ENCODE measurements at regions not wholly inside any gene's neighbourhood (a gene's known extent, or its start where the extent isn't known, plus 50 kb on each side); places are given as distances from the start of the nearest gene placed in this dataset.

- H3K4me3 ChIP-seq = no peak overlapping the region
- TF ChIP-seq SREBF2 (CRISPR knock-in tag; IDR thresholded peaks at IDR 0.05) (no peak), SIRT6 (IDR thresholded peaks at IDR 0.05; ENCODE audit: low read depth, low read length) (no peak), POLR3A (IDR thresholded peaks at IDR 0.05; ENCODE audit: borderline replicate concordance, extremely low read depth, insufficient read depth, insufficient read length) (no peak), YBX1 (IDR thresholded peaks at IDR 0.05) (no peak), NONO (IDR thresholded peaks at IDR 0.05; ENCODE audit: low read depth in 2 of 2, low read length in 1 of 2) (no peak), EZH2 (IDR thresholded peaks at IDR 0.05; ENCODE audit: borderline replicate concordance, low read depth, low read length) (no peak)
- H2AFZ ChIP-seq (ENCODE audit: low read depth, low read length) = no peak overlapping the region
- 5% methylated on average over 6 of the region's 8 CpGs for WGBS (ENCODE audit: insufficient coverage, low coverage, missing lambda C conversion rate)
- H3K27me3 ChIP-seq (ENCODE audit: control insufficient read depth in 2 of 2, insufficient read depth in 2 of 2, low read length in 2 of 2) = no peaks in the 10 kb centered on the region
- H3K9ac ChIP-seq (ENCODE audit: insufficient read depth in 1 of 2, low read depth in 2 of 2, low read length in 2 of 2) = no peak overlapping the region
- ATAC-seq (no peak), DNase-seq (ENCODE audit: extremely low read depth in 1 of 4, low spot score in 3 of 4) (no peak), FAIRE-seq (no peak)
- in situ Hi-C loops (cut with MboI) (no loop called here), intact Hi-C loops (cut with micrococcal nuclease) (no loop called here)
- H3K27ac ChIP-seq (ENCODE audit: extremely low read depth, low read depth, low read length) = no peak overlapping the region
- H3K79me2 ChIP-seq (ENCODE audit: control insufficient read depth, insufficient read depth, low read length) = no peaks in the 10 kb centered on the region
- no TSS peak for BruUV-seq (replicated peaks)
- H3K4me1 ChIP-seq (replicated peaks in 1 of 2; ENCODE audit: control insufficient read depth in 2 of 2, insufficient read depth in 2 of 2, low read length in 2 of 2) = no peaks in the 10 kb centered on the region
- H3K36me3 ChIP-seq (ENCODE audit: control insufficient read depth, insufficient read depth, low read length) = no peaks in the 10 kb centered on the region
- no peaks in the 10 kb centered on the region for H4K20me1 ChIP-seq (replicated peaks; ENCODE audit: control insufficient read depth, insufficient read depth, low read length)
- ChIA-PET CTCF (ENCODE audit: low intra/inter-chr PET ratio) (no interaction called here), POLR2A (no interaction called here)
- H3K9me3 ChIP-seq (replicated peaks; ENCODE audit: control insufficient read depth, insufficient read depth, low read depth, low read length) = no peaks in the 10 kb centered on the region
- H3K9me1 ChIP-seq (ENCODE audit: control insufficient read depth, insufficient read depth, low read length) = no peaks in the 10 kb centered on the region
- no peak overlapping the region for H3K4me2 ChIP-seq (ENCODE audit: insufficient read depth, low read length)
These were observed 706.0 kb upstream of the RAB6C start for GRCh38 chr2:129273266-129274037.

GRCh38 chr2:129274038-129274415, 705.4 kb upstream of the RAB6C start:
- WGBS (ENCODE audit: insufficient coverage, low coverage, missing lambda C conversion rate) = 0% methylated on average over 2 of the region's 2 CpGs
- H3K4me1 ChIP-seq (replicated peaks in 1 of 2; ENCODE audit: control insufficient read depth in 2 of 2, insufficient read depth in 2 of 2, low read length in 2 of 2) = no peaks in the 10 kb centered on the region
- ATAC-seq (no peak), DNase-seq (ENCODE audit: extremely low read depth in 1 of 4, low spot score in 3 of 4) (no peak), FAIRE-seq (no peak)
- H3K4me3 ChIP-seq = no peak overlapping the region
- no peaks in the 10 kb centered on the region for H3K79me2 ChIP-seq (ENCODE audit: control insufficient read depth, insufficient read depth, low read length)
- no TSS peak for BruUV-seq (replicated peaks)
- H3K9me1 ChIP-seq (ENCODE audit: control insufficient read depth, insufficient read depth, low read length) = no peaks in the 10 kb centered on the region
- intact Hi-C loops (cut with micrococcal nuclease) = no loop called here
- ChIA-PET CTCF (ENCODE audit: low intra/inter-chr PET ratio) (no interaction called here), POLR2A (no interaction called here)
- no peak overlapping the region for H3K27ac ChIP-seq (ENCODE audit: extremely low read depth, low read depth, low read length)
- H3K27me3 ChIP-seq (ENCODE audit: control insufficient read depth in 2 of 2, insufficient read depth in 2 of 2, low read length in 2 of 2) = no peaks in the 10 kb centered on the region
- no peaks in the 10 kb centered on the region for H3K9me3 ChIP-seq (replicated peaks; ENCODE audit: control insufficient read depth, insufficient read depth, low read depth, low read length)
- no peak overlapping the region for H3K9ac ChIP-seq (ENCODE audit: insufficient read depth in 1 of 2, low read depth in 2 of 2, low read length in 2 of 2)
- no peak overlapping the region for H3K4me2 ChIP-seq (ENCODE audit: insufficient read depth, low read length)
- in situ Hi-C loops (cut with MboI) = no loop called here
- no peaks in the 10 kb centered on the region for H3K36me3 ChIP-seq (ENCODE audit: control insufficient read depth, insufficient read depth, low read length)
- no peaks in the 10 kb centered on the region for H4K20me1 ChIP-seq (replicated peaks; ENCODE audit: control insufficient read depth, insufficient read depth, low read length)
- H2AFZ ChIP-seq (ENCODE audit: low read depth, low read length) = no peak overlapping the region
- TF ChIP-seq TRIM24 (IDR thresholded peaks at IDR 0.05) (no peak), ILK (tag; IDR thresholded peaks at IDR 0.05; ENCODE audit: borderline replicate concordance, low read depth) (no peak), SRSF1 (IDR thresholded peaks at IDR 0.05; ENCODE audit: low read depth, low read length) (no peak), HNRNPL (IDR thresholded peaks at IDR 0.05; ENCODE audit: low read depth, low read length) (no peak), MTA2 (IDR thresholded peaks at IDR 0.05; ENCODE audit: low read depth) (no peak), ZNF217 (CRISPR knock-in tag; IDR thresholded peaks at IDR 0.05) (no peak), GABPA (tag; conservative IDR thresholded peaks at IDR 0.05; ENCODE audit: low read depth) (no peak), ZNF644 (tag; IDR thresholded peaks at IDR 0.05; ENCODE audit: low read depth) (no peak), SRSF7 (optimal IDR thresholded peaks at IDR 0.05; ENCODE audit: low read depth, low read length) (no peak), EWSR1 (IDR thresholded peaks at IDR 0.05; ENCODE audit: borderline replicate concordance, low read depth, partially characterized antibody) (no peak), ZBTB8A (IDR thresholded peaks at IDR 0.05; ENCODE audit: partially characterized antibody) (no peak), TOE1 (IDR thresholded peaks at IDR 0.05; ENCODE audit: borderline replicate concordance) (no peak), TOE1 (CRISPR knock-in tag; IDR thresholded peaks at IDR 0.05; ENCODE audit: borderline replicate concordance, low read depth) (no peak)
